ENCODE measurements at regions not wholly inside any gene's neighbourhood (a gene's known extent, or its start where the extent isn't known, plus 50 kb on each side); places are given as distances from the start of the nearest gene placed in this dataset.

GRCh38 chr14:86933958-86934595, 1058.9 kb downstream of the GALC start:
- TF ChIP-seq CTCF (IDR thresholded peaks at IDR 0.05; ENCODE audit: unreplicated experiment): no peak
- intact Hi-C loops (cut with micrococcal nuclease; ENCODE audit: unreplicated experiment): no loop called here
- DNase-seq: no peak
- H3K4me3 Mint-ChIP-seq (ENCODE audit: low read depth, unreplicated experiment): no peak overlapping the region
- no TSS peak for BruUV-seq (replicated peaks)
- H3K4me1 Mint-ChIP-seq (ENCODE audit: low read depth, unreplicated experiment): peaks cover 21% of the 10 kb centered on the region
- H3K27me3 Mint-ChIP-seq (ENCODE audit: unreplicated experiment): no peaks in the 10 kb centered on the region
- no peak overlapping the region for H3K27ac Mint-ChIP-seq (ENCODE audit: unreplicated experiment)
- CTCF ChIA-PET: interaction anchor here (0.5 kb wide), 1 partner anchor 12 kb away, joined by 9 read pairs; no protein-coding TSS in a partner anchor
- H3K9me3 Mint-ChIP-seq (ENCODE audit: low read depth, unreplicated experiment): no peaks in the 10 kb centered on the region
- peaks cover 5% of the 10 kb centered on the region for H3K36me3 Mint-ChIP-seq (ENCODE audit: insufficient read depth, unreplicated experiment)

GRCh38 chr14:86933460-86933859, 1059.5 kb downstream of the GALC start:
- TF ChIP-seq CTCF (IDR thresholded peaks at IDR 0.05; ENCODE audit: unreplicated experiment): no peak
- Mint-ChIP-seq H3K27ac (ENCODE audit: unreplicated experiment) (no peak overlapping the region), H3K36me3 (ENCODE audit: insufficient read depth, unreplicated experiment) (peaks cover 3% of the 10 kb centered on the region), H3K27me3 (ENCODE audit: unreplicated experiment) (no peaks in the 10 kb centered on the region), H3K9me3 (ENCODE audit: low read depth, unreplicated experiment) (no peaks in the 10 kb centered on the region), H3K4me1 (ENCODE audit: low read depth, unreplicated experiment) (peaks cover 15% of the 10 kb centered on the region), H3K4me3 (ENCODE audit: low read depth, unreplicated experiment) (no peak overlapping the region)
- no TSS peak for BruUV-seq (replicated peaks)
- CTCF ChIA-PET: no interaction called here
- intact Hi-C loops (cut with micrococcal nuclease; ENCODE audit: unreplicated experiment): no loop called here
- no peak for DNase-seq

DNA sequence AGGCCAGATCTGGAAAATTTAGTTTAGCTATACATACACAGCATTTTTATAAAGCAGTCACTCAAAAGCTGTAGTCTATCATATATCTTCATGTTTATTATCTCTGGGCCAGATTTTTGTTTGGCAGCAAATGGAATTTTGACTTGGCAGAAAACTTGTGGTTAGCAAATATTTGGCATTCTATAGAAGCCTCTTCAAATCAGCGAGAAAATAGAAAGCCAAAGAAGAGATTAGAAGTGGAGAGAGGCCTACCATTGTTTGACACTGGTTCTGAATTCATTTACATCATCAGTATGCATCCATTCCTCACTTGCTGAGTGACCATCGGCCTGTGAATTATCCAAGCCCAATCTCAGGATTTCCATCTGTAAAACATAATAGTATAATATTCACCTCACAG, 1077.6 kb downstream of the GALC start:
- no peaks in the 10 kb centered on the region for H3K36me3 Mint-ChIP-seq (ENCODE audit: insufficient read depth, unreplicated experiment)
- H3K9me3 Mint-ChIP-seq (ENCODE audit: low read depth, unreplicated experiment): no peaks in the 10 kb centered on the region
- no peak for DNase-seq
- no peak for TF ChIP-seq CTCF (IDR thresholded peaks at IDR 0.05; ENCODE audit: unreplicated experiment)
- H3K27me3 Mint-ChIP-seq (ENCODE audit: unreplicated experiment): no peaks in the 10 kb centered on the region
- no peaks in the 10 kb centered on the region for H3K4me1 Mint-ChIP-seq (ENCODE audit: low read depth, unreplicated experiment)
- CTCF ChIA-PET: no interaction called here
- no TSS peak for BruUV-seq (replicated peaks)
- H3K27ac Mint-ChIP-seq (ENCODE audit: unreplicated experiment): no peak overlapping the region
- intact Hi-C loops (cut with micrococcal nuclease; ENCODE audit: unreplicated experiment): no loop called here
- H3K4me3 Mint-ChIP-seq (ENCODE audit: low read depth, unreplicated experiment): no peak overlapping the region

GRCh38 chr14:86912709-86913108, 1080.3 kb downstream of the GALC start:
- Mint-ChIP-seq H3K36me3 (ENCODE audit: insufficient read depth, unreplicated experiment) (no peaks in the 10 kb centered on the region), H3K9me3 (ENCODE audit: low read depth, unreplicated experiment) (no peaks in the 10 kb centered on the region), H3K27ac (ENCODE audit: unreplicated experiment) (no peak overlapping the region), H3K4me1 (ENCODE audit: low read depth, unreplicated experiment) (no peaks in the 10 kb centered on the region), H3K4me3 (ENCODE audit: low read depth, unreplicated experiment) (no peak overlapping the region), H3K27me3 (ENCODE audit: unreplicated experiment) (no peaks in the 10 kb centered on the region)
- intact Hi-C loops (cut with micrococcal nuclease; ENCODE audit: unreplicated experiment): no loop called here
- CTCF ChIA-PET: interaction anchor here (0.8 kb wide), 1 partner anchor 1205 kb away, joined by 3 read pairs; no protein-coding TSS in a partner anchor
- no TSS peak for BruUV-seq (replicated peaks)
- DNase-seq: no peak
- TF ChIP-seq CTCF (IDR thresholded peaks at IDR 0.05; ENCODE audit: unreplicated experiment): no peak

Data from Calu3 (cell line).